Stimulated activated CD4-positive, alpha-beta T cell treated with anti-CD3 and anti-CD28 coated beads, Interleukin-12 subunit alpha, Interleukin-12 subunit beta, amount 100 ng/mL, for 4 hours (primary cell): ENCODE measurements at regions not wholly inside any gene's neighbourhood (a gene's known extent, or its start where the extent isn't known, plus 50 kb on each side); places are given as distances from the start of the nearest gene placed in this dataset.

Experiments
- DNase-seq: peaks from one replicate; pipeline ENCODE4 v3.0.0-alpha.2; 2020

DNA sequence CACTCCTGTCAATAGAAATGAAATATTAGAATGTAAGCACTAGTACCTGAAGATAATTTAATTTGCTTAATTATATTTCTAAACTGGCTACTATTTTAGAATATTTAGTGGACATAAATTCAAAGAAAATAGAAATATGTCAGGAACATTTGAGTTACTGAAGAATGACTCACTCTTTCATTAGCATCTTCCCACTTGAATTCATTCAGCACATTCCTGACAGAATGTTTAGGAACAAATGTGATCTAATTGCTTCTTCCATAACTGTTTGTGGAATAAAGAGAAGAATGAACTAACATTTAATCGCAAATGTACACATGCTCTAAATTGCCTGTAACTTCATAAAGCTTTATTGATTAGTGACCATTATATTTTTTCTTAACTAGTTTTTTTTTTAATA is 306.2 kb upstream of the ADAMTSL1 start:
- DNase-seq, result no peak

DNA sequence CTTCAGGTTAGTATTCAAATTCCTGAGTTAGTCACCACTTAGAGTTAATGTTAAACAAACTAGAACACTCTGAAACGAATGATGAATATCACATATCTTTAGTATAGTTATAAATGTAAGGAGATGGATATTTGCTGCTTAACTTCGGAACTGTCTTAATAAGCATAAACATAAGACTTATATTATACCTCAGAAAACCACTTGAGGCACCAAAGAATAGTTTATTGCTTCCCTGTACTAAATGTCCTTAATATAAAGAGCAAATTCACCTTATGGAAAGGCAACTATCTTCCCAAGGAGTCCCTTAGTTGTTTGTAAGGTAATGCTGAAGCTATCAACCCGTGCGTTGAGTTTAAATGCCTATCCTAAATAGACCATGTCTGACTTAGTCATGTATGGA is 300.0 kb upstream of the ADAMTSL1 start:
- DNase-seq, result no peak

DNA sequence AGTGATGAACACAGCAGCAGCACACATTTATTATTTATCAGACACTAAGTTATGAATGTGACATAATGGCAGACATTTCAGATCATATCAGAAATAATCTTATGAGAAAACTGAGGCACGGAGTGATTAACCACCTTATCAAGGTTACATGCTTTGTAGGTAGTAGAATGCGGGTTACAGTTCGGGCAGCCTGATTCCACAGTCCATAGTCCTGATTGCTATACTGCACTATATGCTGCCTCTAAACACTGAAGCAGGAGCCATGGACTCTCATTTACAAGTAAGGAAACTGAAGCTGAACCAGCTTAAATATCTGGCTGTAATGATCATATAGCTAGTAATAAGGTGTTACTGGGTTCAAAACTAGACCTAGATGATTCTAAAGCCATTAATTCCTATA is 291.3 kb upstream of the ADAMTSL1 start:
- no peak for DNase-seq

DNA sequence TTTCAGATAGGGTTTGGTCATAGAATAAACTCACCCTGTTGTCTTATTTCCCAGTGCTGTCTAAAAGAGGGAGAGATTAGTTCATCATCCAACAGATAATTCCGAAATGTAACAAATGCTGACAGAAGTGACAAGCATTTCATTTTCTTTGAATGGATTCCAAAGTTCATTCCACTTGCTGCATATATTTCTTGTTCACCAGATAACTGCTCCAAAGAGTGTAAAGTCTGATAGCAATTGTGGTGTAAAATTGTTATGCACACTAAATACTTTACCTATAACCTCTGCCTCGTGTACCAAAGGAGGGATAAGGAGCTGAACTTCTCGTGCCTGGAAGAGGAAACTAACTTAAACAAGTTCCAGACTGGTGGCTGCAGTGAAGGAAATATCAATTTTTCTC is 290.0 kb upstream of the ADAMTSL1 start:
- no peak for DNase-seq

DNA sequence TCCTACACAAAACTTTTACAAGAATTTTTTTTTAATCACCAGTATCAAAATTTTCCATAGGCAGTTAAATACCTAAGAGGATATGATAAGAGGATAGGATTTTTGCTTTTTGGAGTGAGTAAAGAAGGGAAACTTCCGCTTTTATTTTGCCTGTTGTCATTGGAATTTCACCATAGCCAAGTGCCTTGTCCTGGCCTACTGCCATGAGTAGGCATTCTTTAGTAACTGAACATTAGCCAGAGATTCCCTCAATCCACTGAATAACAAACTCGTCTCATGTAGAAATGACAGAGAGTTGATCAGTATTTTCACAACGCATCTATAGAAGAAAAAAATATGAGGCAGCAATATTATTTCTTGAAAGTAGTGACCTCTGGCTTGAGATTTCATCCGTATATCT is 289.6 kb upstream of the ADAMTSL1 start:
- DNase-seq, result no peak

DNA sequence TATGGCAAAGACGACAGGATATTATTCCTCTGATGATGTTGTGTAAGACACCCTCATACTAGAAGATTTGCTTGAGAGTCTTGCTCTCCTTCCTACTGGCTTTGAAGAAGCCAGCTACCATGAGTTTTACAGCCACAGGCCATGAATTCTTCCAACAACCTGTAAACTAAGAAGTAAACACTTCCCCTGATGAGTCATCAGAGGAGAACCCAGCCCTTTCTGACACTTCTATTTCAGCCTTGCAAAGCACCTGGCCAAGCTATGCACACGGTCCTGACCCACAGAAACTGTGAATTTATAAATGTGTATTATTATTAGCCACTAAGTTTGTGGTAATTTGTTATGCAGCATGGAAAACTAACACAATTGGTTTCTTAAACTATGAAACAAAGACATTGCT is 288.8 kb upstream of the ADAMTSL1 start:
- DNase-seq, result no peak

DNA sequence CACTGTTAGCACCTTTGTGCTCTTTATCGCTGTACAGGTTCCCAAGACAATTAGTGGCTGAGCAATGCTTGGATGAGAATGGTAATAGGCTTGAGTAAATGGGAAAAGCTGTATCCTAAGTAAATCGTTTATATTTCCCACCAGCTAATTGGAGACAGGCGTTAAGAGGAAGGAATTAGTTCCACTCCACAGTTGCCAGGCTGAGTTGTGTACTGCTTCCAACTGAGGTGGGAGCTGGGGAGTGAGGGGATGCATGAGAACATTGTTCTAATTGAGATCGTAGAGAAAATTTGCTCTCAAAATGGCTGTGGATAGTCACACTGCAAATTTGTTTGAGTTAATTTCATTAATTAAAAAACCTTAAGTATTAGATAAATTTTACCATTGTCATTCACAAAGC is 285.0 kb upstream of the ADAMTSL1 start:
- DNase-seq, result no peak

DNA sequence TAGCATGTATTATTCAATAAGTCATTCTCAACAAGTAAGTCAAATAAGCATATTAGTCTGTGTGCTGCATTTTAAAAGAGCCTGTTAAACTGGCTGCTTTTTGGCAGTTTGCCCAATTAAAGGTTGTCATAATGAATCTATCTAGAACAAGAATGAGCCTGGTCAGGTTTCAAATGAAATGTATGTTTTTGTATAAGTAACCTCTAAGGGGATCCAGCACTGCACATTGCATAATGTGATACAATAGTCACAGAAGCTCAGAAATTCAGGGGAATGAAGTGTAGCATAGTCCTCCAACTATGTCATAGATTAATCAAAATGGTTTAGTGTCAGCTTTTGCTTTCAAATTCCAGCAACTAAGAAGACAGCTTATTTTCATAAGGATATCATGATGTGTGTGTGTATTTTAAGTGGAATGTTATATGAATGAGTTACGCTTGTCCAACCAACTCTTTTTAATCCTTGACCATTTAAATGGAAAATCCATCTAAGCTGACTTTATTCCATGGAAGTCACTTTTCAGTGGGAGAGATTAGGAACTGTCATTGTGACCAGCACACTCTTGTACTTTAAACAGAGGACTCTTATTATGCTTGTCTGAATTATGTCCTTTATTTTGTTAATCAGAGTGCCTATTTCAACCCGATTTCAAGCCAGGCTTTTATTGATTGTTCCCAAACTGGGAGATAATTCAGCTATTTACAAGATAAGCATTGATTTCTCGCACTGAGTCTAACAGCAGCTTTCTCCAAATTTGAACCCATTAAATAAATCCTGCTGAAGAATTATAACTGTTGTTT is 283.9 kb upstream of the ADAMTSL1 start:
- no peak for DNase-seq

DNA sequence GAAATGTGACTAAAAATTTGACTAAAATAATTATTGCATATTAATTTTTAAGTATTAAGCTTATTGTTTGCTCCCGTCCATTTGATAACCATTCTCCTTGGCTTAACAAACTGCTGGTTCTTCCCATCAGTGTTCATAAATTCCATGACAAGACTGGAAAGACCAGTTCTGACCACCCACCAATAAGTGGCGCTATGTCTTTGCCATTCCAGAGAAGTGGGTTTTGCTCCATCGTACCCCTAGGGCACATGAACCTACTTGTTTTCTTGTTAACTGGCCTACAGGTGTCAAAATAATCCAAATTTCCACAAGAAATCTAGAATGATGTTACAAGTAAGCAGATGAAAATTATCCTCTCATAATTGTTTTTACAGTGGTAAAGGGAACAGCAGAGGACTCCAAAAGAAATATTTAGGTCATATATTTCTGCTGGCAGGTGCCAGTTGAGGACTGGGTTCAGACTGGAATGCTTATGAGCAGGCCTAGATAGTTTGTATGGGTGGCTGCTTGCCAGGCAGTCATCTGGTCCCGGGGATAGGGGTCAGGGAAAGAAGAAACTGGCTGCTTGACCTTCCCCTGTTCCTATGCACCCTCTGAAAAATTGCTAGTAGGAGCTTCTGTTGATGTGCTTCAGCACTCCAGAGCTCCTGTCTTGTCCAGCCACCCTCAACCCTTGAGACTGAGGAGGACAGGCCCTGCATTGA is 283.1 kb upstream of the ADAMTSL1 start:
- no peak for DNase-seq

DNA sequence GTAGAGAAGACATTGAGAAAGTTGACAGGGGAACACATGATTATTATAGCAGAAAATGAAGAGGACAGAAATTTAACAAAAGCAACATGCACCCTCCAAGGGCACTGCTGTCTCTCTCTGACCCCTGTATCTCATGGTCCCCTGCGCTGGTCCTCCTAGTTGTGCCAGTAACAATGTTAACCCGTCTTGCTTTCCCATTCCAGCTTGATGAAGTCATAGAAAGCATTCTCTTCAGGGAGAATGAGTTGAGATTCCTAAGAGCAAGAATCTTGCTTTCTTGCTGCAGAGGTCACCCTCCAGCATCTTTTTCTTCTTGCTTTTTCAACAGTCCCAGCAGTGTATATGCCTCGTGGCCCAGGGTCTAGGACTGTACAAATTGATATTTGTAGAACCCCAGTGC is 279.6 kb upstream of the ADAMTSL1 start:
- no peak for DNase-seq

DNA sequence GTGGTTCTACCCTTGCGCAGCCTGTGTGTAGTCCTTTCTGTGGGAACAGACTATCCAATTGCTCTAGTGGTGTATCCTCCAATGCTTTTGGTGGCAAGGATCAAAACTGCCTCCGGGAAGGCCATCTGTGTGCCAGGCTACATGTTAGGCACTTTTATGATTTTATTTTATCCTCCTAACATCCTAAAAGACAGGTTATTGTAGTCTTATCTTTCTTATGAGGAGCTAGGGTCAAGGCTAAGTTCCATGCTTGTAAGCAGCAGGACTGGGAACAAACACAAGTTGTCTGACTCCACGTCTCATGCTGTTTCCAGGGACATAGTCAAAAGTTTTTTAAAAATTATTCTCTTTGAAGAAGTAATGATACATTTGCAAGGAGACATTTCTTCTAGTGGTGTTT is 278.7 kb upstream of the ADAMTSL1 start:
- no peak for DNase-seq

DNA sequence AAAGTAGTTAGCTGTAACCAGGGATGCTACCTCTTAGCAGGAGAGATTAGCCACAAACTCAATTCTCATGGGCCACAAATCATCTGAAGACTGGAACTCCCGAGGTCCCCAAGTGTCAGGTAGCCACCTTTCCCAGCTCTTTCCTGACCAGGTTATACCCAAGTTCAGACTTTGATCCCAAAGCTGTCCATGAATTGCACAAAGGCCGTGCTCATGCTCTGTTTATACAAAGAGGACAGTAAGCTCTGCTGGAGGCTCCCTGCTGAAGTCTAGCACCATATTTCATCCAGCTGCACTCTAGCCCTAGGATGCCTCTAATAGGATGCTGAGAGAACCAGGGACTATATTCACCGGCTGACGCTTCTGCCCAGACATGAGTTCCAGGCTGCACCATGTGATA is 271.0 kb upstream of the ADAMTSL1 start:
- no peak for DNase-seq

DNA sequence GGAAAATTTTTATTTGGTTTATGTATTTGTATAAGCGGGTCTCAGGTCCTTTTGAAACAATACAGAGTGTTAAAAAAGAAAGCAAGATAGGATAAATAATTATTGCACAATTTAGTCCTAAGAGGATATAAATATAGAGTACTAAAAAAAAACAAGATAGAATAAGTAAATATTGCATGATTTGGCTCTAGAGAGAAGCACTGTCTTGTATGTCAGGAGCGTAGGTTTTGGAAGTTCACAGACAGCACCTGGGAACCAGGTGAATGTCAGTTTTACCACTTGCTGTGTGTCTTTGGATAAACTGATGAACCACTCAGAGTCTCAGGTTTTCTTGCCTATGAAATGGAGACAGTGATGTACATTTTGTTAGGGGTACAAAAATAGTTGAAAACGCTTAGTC is 266.2 kb upstream of the ADAMTSL1 start:
- DNase-seq, result no peak

DNA sequence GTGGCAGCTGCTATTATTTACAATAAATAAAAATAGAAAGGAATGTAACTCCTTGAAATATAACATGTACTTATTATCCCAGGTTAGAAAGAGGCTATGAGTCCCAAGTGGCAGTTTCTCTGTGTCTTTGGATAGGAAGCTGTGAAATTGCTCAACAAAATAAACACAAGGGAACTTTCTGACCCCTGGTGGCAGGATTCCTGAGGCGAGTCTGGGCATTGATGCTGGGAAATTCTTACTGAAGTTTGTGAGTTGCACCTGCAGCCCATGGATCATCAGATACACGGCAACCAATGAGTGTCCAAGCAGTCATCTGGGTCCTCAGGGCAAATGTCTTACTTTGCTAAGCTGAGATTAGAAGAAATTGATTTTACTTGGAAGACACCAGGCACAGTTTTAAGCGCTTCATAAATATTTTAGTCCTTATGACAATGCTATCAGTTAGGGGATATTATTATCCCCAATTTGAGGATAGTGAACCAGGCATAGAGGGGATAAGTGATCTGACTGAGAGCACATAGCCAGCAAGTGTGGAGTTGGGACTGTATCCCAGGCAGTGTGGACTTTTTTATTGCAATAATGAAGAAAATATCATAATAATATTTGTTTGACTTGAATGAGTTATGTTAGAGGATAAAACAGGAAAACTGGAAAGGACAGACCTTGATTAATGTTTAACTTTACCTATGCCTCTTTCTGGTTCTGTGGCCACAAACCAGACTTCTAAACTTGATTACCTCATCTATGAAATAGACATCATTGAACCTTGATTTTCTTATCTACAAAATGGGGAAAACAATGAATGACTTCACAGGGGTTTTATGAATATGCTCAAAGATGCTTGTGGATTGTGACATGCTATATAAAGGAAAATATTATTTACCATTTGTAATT is 265.5 kb upstream of the ADAMTSL1 start:
- no peak for DNase-seq

DNA sequence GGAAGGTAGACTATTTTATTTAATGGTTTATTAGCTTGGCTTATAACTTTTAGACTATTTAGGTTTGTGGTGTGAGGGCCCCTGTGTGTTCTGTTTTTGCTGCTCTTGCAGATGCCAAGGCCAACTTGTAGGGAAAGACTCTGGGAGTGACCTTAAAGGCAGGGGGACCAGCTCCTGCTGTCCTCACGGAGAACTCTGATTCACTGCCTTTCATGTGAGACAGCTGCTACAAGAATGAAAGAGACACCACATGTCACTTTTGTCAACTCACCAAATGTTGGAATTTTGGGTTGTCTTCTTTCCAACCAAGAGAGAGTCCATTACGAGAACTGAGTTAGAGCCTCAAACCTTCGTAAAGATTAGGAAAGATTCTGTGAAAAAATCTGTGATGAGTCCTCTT is 258.3 kb upstream of the ADAMTSL1 start:
- no peak for DNase-seq

DNA sequence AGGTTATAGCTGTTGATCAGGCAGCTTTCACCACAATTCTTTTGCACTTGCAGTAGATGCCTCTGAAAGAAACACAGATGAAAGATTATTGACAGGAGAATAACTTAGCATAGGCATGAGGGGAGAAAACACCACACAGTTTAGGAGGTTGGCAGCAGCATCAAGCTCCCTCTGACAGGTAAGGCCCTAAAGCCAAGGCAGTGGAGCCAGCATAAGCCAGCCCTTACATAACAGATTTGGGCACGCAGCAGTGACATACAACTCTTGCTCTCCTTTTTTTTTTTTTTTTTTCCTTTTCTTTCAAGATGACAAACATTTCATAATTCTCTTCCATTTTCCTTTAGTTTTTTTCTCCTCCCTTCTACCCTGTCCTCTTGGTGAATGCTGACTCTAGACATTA is 257.6 kb upstream of the ADAMTSL1 start:
- no peak for DNase-seq

DNA sequence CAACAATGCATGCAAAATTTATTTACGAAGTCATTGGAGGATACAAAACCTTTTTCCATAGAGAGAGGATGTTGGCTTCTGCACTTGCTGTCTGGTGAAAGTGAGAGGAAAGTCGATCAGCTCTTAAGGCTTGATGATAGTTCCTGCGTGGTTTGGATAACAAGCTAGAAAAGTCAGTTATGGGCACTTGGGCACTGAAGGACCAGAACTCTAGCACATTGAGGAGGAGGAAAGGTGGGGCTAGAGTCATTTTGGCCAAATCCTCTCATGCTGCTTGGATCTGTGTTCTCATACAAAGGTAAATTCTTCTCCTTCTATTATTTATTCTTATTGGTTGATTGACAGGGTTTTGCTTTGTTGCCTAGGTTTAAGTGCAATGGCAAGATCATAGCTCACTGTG is 245.9 kb upstream of the ADAMTSL1 start:
- no peak for DNase-seq

DNA sequence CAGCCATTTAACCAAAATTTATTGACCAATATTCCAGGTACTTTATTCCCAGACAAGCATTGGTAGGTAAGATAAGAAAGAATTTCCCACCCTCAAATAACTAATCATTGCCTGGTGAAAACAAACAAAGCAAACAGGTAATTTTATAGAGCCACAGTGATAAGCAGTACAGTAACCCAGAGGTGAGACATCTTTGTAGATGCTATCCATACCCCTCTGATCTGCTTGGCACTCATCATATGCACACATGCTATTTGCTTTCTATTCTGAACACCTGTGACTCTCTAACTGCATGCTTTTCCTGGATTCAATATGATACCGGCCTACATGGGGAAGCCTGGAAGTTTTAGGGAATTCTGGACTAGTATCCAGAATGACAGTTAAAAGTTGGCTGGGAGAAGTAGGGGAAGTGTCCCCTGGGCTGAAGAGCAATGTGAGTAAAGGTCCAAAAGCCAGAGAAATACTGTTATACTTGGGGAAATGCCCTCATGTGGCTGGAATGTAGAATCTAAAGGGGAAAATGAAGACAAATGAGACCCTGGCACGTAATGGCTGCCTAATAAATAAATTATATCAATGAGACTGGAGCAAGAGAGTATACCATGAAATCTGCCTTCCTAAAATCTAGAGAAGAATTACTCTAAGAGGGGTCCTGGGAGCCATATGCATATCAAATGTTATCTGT is 243.8 kb upstream of the ADAMTSL1 start:
- DNase-seq, result no peak

DNA sequence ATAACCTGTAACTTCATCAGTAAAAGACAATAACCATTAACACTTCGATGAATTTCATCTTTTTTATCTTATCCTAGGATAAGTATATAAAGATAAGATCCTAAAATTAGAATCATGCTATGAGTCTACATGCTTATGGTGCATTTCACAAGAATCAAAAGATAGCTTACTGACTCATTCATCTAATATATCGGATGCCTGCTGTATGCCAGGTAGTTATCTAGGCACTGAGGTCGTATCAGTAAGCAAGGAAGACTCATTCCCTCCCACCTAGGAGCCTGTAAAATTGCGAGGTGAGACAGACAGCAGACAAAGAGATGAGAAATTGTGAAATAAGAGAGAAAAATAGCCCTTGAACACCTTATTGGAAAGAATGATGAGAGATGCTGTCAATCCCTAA is 240.6 kb upstream of the ADAMTSL1 start:
- no peak for DNase-seq

DNA sequence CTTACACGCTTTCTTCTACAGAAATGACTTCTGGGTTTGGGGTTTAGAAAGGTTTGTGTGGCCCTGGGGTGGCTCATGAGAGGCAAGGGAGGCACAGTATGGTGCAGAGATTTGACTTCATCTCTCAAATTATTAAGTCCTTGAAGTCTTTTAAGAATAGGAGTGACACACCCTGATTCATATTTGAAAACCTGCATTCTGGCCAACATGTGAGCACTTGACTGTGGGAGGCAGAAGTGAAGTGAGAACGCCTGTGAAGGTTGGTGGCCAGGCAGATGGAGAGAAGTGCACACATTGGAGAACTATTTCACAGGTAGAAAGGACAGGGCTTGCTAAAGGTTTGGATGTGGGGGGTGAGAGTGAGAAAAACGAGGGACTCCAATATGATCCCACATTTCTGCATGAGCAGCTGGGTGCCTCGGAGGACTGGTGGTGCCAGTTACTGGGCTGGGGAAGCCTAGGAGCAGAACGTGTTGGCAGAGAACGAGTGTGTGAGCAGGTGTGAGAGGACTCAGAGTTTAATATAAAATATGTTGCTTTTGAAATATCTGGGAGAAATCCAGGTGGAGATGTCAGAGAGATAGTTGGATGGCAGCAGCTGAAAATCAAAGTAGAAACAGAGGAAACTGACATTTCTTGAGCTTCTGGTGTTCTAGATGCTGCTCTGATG is 240.0 kb upstream of the ADAMTSL1 start:
- no peak for DNase-seq

DNA sequence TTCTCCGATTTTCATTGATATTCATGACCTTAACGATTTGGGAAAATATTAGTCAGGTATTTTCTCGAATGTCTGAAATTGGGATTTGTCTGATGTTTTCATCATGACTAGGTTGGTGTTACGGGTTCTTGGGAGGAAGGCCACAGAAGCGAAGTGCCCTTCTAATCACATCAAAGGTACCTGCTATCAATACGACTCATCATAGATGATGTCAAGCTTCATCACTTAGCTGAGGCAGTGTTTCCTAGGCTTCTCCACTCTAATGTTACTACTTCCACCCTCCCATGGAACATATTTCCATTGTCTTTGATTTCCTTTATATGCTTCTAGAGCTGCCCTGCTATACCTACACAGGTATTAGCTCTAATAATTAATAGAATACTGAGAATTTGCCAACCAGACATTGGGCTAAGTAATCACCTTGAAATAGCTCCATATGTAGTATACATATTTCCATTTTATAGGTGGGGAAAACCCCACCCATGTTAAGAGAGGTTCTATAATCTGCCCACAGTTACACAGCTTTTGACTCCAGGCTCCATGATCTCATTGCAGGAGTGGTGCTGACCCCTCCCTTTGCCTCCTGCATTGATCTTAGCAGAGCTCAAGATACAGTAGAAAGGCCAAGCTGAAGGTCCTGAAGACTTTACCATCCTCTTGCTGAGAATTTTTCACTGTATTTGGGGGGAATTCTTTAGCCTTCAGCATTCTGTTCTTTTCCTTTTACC is 238.6 kb upstream of the ADAMTSL1 start:
- DNase-seq, result no peak

DNA sequence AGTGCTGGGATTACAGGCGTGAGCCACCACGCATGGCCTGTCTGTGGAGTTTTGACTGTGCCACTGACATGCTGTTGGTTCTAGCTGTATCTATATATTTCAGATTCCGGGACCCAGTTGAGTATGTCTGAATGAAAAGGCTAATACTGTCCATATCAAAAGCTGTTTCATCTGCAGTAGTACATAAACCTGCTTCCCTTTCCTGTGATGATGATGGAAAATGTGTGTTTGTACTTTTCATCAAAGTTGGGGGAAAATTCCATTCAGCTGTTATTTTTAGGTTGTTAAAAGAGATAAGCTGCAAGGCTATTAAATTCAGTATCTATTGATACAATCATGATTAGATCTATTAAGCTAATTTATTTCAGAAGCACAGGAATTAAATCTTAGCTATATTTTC is 237.6 kb upstream of the ADAMTSL1 start:
- DNase-seq, result no peak
